ENCODE measurements at regions not wholly inside any gene's neighbourhood (a gene's known extent, or its start where the extent isn't known, plus 50 kb on each side); places are given as distances from the start of the nearest gene placed in this dataset.
"Not testable (repeated sequence)": the region's sequence is repeated elsewhere in the genome, so short reads cannot be mapped to it uniquely, and the experiment has no call there.

DNA sequence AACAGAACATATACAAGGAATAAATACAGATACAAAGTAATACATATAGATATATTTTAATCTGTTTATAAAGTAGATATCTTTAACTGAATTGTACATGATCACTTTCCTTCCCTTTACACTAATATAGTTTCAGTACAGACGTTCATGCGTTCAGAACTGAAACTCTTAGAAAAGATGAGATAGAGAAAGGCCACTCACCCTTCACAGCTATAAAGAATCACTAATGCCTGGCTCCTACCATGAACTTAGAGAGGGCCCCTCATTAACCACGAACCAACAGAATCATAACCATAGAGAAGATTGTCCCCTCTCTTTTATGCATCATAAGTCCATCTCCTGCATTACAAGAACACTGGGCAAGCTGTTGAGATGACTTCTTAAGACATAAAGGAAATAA, 399.0 kb downstream of the COG6 start:
- DNase-seq: not testable (repeated sequence)

DNA sequence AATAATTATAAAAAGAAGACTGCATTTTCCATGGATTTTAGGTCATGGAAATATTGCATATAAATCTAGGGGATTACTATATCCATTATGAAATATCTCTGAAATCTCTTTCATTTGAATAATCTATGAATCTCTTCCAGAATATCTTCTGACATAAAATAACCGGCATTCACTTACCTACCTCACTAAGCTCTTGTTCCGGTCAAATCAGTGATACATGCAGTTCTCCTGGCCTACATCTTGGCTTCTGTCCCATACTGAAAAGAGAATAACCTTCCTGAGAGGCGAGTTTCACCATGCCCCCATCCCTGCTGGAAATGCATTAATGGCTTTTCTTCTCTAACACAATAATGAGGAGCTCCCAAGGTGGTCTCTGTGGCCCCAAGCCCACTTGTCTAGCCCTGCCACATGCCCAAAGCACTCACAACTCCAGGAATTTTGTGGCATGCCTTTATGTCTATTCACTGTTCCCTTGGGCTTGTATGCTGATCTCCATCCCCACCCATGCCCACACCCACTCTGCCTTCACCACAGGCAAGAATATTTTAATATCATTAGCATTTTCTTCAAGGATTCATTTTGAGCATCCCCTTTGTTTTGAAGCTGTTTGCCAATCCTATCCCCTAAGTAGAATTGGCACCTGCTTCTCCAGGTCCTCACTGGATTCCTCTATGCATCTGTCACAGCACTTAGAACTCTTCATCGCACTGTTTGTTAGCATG, 401.6 kb downstream of the COG6 start:
- no peak for DNase-seq

DNA sequence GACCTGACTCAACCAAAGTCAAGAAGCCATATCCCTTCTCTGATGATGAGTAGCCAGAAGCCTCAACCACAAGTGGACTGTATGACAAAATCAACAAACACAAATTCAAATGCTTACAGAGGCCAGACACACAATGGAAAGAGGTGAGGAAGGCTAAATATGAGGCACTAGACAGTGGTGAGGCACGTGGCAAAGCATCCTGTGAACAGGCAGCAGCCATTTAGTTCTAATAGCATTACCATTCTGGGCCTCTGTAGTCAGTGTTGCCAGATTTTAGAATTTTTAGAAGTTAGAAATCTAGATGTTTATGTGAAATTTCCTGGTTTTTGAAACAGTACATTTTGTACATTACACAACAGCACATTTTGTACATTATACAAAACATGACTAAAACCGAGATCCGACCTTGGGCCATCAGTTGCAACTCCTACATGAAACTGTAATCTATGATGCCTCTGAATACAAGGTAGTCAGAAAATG, 403.3 kb downstream of the COG6 start:
- no peak for DNase-seq

DNA sequence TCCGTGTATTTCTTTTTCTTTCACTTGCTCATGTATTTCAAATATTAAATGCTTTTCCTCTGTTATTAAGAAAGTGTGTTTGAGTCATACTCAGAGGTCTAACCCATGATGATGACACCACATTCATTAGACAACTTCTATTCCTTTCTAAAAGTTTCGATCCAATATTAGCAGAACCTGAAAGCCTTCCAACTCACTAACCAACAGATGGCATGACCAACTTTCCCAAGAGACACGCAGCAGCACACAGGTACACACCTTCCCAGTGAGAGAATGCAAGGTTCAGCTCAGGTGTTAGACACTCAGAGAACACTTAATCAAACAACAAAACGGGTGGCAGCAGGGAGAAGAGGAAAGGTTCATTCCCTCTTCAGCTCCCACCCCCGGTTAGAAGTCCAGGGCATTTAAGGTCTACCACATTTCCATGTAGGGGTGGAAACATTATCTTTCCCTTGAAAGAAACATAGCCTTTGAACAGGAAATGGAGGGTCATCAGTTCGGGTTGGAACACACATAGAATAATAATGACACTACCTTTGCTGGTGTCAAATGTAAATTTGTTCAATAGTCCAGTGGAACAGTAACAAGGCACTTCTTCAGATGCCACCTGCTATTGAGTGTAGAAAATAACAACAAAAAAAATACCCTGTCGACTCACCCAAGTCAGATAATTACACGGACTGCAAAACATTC, 404.2 kb downstream of the COG6 start:
- DNase-seq: no peak

DNA sequence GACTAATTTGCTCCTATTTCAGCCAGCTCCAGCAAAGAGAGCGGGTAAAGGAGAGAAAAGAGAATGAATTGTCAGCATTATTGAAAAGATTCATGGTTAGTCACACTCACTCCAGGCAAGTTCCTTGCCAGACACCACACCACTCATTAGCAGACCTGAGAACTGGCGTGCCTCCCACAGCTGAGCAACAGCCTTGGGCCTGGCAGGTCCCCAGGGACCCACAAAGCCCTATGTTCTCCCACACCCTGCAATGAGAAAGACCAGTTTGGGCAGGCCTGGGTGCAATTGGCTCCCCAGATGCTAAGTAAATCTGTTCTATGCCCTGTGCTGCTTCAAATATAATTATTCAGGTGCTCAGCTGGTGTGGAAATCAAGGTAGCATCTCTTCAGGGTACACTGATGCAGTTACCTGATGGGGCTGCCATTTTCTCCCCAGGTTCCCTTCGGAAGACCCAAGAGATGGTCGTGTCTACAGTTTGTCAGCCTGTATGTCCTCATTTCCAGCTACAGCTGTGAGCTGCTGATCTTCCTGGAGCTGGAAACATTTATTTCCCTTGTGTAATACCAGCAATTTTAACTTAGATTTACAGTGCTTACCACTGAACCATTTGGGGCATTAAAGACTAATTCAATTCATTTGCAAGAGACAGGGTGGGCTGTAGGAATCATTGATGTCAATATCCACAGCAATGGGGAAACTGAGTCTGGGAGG, 405.0 kb downstream of the COG6 start:
- no peak for DNase-seq

- no peak for DNase-seq
Measured at GRCh38 chr13:40061466-40062450, 406.3 kb downstream of the COG6 start.

DNA sequence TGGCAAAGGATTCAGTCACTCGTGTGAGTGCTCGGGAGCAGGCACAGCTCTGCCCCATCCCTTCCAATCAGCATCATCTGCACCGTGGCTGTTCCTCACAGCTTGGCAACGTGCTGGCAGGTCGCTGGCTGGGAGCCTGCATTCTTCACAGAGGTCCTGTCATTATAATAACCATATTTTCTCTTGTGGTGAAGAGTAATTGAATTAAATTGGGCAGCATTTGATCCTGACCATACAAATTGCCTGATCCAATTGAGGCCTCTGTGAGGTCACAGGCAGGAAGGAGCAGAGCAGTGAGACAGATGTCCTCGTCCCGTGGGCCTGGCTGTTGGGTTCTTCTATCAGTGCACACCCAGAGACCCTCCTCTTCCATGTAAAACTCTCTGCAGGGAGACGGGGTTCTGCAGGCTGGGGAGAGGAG, 407.8 kb downstream of the COG6 start:
- DNase-seq: no peak

- no peak for DNase-seq
Measured at GRCh38 chr13:40063703-40064102, 408.2 kb downstream of the COG6 start.

- DNase-seq: no peak
Measured at GRCh38 chr13:40064154-40065097, 409.0 kb downstream of the COG6 start.

DNA sequence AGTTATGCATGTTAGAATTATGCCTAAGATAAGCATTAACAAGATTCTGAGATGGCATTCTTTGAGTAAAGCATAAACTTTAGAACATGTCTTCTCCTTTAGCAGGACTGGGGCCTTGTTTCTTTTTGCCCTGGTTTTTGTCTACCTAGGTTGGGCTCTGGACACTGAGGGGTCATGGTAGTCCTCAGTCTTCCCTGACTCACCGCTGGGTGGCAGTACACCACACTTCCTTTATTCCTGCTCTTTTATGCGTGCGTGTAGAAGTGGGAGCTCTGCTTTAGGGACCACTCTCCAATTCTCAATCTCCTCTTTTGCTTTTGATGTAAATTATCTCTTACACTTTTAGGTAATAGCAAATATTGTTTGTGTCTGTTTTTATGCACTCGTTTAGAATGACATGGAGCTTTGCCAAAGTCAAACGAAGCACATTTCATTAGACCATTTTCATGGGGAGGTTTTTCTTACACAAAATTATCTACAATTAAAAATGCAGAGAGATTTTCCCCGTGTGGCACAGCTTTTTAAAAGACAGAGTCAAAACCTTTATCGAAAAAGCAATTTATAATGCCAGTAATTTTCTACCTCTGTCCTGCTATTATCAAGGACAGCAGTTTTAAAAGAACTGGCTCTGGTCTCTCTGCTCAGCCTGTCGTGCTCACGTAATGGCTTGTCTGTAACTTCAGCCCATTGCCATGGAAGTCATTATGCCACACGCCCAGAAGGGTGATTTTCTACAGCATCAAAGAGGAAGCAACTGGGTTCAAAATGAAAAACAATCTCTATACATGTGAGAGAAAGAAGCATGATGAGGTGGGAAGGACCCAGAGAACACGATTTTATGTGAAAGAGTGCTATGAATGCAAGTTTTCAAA, 413.9 kb downstream of the COG6 start:
- peak; percentile 67 for DNase-seq

DNA sequence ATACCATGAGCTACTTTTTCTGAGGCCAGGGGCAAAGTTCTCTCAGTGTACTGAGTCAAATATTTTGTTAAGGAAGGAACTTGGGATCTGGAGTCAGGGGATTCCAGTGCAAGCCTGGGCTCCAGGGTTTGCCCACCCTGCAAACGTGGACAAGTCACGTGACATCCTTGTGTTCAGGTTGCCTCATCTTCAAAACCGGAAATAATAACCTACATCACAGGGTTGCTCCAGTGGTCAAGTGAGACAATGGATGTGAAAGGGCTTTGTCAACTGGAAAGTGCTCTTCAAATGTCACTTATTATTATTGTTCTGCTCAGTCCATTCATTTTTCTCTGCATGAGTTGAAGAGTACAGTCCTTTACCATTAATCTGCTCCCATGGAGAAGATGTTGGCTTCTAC, 414.9 kb downstream of the COG6 start:
- DNase-seq: no peak

DNA sequence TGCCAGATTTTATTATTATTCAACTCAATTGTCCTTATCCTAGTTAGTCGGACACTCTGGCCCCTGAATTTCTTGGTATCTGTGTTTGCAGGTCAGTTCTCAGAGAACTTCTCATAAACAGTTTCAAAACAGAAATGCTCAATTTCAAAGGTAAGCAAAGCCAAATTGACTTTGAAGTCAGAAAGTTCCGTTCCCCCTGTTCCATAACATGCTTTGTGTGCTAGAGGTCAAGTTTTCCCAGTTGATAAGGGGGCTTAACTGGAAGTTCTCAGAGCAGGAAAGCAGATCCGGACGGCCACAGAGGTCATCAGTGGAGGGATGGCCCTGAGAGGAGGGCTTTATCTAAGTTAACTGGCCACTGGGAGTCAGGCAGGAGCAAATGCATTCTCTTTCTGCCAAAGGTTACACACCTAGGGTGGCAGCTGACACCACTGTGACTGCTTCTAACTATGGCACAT, 417.2 kb downstream of the COG6 start:
- no peak for DNase-seq

DNA sequence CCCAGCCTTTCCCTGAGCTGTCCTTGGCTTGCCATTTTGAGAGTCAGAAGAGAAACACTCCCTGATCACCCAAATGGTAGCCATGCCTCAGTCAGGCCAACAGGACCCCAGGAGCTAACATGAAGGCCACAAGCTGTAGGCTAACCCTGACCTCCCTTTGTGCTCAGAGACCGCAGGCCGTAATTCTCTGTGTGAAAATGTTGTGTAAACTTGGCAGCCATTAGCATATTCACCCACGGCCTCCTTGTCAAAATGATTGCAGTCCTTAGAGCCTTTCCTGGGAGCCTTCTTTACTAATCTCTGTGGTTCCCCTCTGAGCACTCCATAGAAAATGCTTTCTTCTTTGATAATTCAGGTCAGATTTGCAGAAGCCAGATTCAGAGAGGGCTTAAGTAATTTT, 418.9 kb downstream of the COG6 start:
- DNase-seq: no peak

GRCh38 chr13:40075281-40075680, 419.8 kb downstream of the COG6 start:
- no peak for DNase-seq

DNA sequence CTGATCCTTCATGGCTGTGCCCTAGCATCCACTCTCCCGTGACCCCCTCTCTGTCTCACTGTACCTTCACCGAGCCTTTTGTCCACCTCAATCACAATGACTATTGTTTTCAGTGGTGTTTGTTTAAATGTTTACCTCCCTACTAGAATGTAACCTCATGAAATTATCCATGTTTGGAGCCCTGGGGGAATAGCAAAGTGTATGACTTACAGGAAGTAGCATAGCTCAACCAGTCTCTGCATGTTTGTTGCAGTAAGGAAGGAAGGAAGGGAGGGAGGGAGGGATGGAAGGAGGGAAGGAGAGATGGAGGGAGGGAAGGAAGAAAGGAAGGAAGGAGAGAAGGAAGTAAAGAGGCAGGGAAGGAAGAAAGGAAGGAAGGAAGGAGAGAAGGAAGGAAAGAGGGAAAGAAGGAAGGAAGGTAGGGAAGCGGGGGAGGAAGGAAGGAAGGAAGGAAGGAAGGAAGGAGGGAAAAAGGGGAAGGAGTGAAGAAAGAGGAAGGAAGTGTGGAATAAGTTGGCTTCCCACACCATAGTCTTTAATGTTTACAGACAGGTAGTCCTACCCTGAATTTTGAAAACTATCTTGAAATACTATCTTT, 421.4 kb downstream of the COG6 start:
- no peak for DNase-seq

GRCh38 chr13:40077396-40078027, 422.1 kb downstream of the COG6 start:
- no peak for DNase-seq

DNA sequence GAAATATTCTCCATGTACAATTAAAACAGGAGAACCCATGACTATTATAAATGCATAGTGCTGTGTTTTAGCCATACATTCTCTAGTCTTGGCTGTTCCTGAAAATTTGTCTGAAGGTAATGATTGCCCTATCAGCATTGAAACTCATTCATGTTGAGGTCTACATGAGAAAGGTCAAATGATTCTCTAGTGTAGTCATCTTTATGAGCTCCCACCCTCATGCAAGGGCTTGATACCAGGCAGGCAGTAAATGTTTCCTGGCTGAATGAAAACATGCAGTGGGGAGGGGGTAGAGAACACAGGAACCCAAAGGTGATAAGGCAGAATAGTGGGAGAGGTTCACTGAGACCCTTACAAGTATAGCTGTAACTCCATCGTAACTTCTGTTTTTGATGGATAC, 424.3 kb downstream of the COG6 start:
- DNase-seq: no peak

- no peak for DNase-seq
Measured at GRCh38 chr13:40080676-40081075, 425.2 kb downstream of the COG6 start.

- no peak for DNase-seq
Measured at GRCh38 chr13:40082639-40083038, 427.2 kb downstream of the COG6 start.
